Hepatic stellate cell (primary cell): ENCODE measurements at regions not wholly inside any gene's neighbourhood (a gene's known extent, or its start where the extent isn't known, plus 50 kb on each side); places are given as distances from the start of the nearest gene placed in this dataset.

Experiments
- DNase-seq: peaks from one replicate; pipeline ENCODE4 v3.0.0; 2011; ENCODE audit warnings: low spot score

DNA sequence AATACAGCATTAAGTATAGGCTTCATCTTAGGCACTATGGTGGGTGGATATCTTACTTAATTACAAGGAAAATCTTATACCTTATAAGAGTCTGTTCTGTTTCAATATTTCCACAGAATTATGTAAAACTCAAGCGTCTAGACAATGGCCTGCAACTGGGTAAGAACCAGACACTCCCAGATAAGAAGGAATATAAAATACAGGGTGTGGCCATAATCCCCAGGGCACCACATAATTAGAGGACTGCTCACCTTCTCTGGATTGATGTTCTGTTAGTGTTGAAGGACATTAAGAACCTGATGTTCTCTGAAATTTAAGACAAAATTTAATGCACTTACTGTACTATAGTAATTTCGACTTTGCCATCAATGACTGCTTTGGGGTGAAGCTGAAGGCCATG lies 198.2 kb upstream of the ARSJ start:
- no peak for DNase-seq

DNA sequence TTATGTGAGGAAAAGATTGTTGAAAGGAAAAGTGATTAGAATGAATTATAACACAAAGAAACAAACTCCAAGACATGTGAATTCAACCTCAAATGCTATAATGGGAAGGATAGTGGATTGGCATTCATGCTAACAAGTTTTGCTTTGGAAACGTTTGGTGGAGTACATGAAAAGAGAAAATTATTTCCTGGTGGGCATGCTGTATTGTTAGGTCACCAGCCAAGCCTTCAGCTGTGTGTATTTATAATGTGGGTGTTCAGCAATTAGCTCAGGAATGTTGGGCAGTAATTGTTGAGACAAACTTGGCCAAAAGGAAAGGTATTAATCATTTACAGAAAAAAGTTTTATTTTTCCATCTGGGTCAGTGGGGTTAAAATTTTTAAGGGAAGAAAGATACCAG lies 198.9 kb upstream of the ARSJ start:
- no peak for DNase-seq

DNA sequence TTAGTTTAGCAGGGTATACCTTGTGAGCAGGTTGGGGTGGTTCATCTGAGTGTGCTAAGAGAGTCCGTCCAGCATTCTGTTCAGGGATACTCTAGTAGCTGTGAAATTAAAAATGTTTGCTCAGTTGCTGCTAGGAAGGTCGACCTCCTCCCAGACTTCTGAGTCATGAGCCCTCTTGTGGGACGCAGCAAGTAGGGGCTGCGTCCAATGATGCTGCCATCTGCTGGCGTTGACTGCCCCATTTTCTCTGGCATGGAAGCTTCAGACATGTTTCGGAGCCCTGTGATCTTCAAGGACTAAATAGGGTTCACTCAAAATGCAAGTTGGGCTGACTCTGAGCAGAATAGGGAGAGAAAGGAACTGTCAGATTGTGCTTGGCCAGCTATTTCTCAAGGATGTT lies 201.0 kb upstream of the ARSJ start:
- DNase-seq: peak; percentile 24

DNA sequence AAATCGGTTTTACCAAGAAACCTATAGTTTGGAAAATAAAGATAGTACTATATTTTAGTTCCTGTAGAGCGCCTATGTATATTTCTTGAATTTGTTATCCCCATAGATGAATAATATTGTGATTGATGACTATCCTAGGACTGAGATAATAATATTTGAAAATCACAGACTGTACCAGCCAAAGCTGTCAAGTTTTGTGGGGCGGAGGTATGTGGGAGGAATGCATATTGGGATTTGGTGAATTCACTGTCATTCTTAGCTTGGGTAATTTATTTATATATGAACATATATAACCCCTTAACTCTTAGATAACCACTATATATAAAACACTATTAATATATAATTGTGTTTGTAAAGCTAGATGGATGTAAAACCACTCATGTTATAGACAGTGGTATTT lies 205.5 kb upstream of the ARSJ start:
- no peak for DNase-seq

DNA sequence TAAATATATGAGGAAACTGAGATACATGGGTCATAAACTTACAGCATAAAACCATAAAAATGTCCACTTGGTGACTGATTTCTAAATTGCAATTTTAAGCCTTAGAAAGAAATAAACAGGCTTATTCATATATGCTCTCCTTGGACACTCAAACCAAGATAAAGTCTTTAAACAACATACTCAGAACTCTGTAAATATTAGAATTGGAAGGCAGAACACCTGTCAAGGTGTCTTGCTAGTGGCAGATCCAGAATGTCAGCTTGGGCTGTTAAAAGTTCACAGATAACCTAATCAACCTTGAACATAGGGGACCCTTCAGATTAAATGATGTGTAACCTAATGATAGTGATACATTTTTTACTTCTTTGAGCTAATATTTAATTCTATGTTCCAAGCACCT lies 208.1 kb upstream of the ARSJ start:
- DNase-seq: no peak

DNA sequence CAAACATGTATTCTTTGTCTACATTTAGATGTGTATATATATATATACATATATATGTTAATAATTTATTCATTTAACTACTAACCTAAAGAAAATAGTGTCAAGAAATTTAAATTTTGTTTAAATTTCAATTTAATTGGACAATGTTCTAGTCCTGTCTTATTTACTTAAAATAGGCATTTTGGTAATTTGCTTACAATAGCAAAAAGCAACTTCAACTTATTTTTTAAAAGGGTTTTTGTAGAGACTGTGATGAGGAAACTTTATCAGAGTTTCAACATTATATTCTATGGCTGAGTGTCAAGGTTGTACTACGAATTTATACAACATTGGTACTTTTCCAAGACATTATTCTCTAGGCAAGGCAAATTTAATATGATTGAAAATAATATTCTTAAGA lies 212.0 kb upstream of the ARSJ start:
- no peak for DNase-seq

DNA sequence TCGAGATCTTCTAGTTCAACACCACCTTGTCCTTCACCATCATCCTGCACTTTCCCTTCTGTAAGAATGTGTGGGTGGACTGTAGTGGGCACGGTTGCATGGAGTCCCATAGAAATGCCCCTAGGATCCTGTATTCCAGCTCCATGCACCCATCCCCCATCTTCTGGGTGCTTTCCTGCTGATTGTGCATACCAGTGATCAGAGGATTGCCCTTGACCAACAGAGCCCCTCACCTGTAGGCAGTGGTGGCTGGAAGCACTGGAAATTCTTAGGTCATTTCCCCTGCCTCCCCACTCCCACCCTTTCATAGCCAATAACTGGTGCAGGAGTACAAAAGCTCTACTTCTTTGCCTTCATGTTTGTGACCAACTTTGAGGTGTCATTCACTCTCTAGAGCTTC lies 213.4 kb upstream of the ARSJ start:
- no peak for DNase-seq

DNA sequence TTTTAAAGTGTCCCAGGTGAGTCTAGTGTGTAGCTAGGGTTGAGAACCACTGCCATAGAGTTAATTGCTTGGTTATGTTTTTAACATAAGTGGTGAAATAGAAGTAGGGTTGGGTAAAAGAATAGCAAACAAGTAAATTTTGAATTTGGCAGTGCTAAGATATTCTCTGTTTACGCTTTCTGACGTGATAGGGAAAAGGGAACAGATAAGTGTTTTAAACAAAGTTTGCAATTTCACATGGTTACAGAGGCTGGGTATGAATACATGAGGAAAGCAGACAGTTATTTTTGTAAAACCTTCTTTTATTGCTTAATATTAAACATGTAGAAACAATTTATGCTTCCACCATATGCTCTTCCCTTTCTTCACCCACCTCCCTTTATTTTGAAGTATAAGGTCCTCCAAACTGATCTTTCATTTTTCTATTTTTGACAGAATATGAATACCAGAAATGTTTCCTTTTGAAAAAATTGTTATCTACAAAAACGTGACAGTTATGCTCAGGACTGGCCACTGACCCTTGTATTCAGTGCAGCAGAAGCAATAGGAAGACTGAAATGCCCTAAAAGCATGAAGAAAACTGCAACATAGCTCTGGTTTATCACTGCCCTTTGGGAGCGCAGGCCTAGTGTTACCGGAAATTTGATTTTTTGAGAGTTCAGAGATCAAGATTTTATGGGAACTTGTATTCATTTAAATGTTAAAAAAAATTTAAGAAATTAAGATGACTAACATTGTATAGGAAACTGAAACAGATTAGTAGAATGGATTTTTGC lies 214.4 kb upstream of the ARSJ start:
- DNase-seq: no peak

DNA sequence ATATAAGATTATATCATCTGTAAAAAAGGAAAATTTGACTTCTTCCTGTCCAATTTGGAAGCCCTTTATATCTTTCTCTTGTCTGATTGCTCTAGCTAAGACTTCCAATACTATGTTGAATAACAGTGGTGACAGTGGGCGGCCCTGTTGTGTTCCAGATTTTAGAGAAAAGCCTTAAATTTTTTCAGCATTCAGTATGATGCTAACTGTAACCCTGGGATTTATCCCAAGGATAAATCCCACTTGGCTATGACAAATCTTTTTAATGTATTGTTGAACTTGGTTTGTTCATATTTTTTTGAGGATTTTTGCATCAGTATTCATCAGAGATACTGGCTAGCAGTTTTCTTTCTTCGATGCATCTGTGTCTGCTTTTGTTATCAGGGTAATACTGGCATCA lies 217.2 kb upstream of the ARSJ start:
- DNase-seq: no peak

DNA sequence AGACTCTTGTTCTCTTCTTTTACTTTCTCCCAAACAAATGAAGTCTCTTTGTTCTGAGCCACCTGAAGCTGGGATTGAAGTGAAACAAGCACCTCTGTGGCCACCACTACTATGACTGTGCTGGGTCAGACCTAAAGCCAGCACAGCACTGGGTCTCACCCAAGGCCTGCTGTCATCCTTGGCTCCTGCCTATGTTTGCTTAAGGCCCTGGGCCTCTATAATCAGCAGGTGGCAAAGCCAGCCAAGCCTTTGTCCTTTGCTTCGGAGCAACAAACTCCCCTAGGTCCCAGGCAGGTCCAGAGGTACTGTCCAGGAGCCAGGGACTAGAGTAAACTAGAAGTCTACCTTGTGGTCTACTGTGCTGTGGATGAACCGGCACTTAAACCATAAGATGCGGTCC lies 220.6 kb upstream of the ARSJ start:
- DNase-seq: no peak

DNA sequence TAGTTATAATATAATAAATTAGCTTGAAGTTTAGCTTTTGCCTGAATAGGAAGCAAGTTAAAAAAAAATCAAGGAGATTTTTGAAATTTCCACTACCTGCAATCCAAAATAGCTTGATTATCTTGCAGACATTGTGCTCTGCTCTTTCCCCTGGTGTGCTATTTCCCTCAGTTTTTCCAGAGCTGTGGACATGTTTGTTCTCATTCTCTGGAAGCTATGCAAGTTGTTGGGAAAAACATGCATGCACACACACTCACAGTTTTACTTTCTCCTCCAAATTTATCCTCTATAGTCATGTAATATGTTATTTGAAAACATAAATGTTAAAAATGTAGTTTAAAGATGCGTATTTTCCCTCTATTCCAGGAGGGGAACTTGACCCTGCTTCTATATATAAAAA lies 225.8 kb upstream of the ARSJ start:
- DNase-seq: no peak

DNA sequence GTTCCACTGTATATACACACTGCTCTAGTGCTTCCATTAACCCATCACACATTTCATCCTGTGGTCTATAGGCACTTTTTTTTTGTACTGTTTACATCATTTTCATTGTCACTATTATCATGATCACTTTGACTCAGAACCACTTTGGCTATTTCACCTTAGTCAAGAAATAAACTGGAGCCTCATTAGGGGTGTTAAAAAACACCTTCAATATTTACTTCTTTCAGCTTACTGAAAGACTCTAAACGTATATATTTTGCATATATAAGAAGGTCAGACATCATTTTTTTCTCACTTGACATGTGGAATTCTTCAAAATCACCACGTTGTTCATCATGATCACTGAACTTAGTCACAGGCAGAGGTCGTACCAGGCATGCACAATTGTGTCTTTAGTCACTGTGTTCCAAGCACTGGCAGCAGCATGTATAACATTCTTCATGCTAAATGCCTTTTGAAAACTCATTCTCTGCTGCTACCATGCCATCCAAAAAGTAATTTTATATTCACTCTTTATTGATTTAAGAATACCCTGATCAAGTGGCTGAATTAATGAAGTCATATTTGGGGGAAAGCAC lies 229.2 kb upstream of the ARSJ start:
- no peak for DNase-seq

DNA sequence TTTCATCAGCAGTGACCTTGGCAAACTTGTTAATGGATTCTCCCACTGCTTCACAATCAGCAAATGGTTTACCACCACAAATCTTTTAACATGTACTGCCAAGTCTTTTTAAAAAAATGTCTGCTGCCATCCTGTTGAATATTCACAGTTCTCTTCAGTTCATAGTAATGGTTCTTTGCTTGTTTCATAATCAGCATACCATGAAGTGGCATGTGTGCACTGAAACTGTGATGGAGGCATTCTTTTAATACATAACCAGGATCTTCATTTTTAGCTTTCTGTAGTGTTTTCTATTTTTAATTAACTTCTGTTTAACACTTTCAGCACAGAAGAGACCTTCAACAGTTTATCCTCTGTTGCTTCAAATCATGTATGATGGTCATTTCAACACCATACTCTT lies 230.1 kb upstream of the ARSJ start:
- DNase-seq: no peak

DNA sequence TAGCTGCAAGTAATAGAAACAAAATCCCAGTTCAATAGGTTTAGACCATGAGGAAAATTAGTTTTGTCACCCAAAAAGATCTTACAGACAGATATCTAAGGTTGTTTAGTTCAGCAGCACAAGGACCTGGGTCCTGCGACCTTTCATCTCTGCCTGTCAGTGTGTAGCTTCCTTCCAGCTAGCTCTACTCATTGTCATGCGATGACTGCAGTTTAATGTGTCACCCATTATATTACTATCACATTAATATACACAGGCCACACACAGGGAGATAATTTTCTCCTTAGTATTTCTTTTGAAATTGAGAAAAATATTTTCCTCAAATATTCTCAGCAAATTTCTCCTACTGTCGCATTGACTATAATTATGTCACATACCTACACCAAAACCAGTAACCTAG lies 232.1 kb upstream of the ARSJ start:
- no peak for DNase-seq

DNA sequence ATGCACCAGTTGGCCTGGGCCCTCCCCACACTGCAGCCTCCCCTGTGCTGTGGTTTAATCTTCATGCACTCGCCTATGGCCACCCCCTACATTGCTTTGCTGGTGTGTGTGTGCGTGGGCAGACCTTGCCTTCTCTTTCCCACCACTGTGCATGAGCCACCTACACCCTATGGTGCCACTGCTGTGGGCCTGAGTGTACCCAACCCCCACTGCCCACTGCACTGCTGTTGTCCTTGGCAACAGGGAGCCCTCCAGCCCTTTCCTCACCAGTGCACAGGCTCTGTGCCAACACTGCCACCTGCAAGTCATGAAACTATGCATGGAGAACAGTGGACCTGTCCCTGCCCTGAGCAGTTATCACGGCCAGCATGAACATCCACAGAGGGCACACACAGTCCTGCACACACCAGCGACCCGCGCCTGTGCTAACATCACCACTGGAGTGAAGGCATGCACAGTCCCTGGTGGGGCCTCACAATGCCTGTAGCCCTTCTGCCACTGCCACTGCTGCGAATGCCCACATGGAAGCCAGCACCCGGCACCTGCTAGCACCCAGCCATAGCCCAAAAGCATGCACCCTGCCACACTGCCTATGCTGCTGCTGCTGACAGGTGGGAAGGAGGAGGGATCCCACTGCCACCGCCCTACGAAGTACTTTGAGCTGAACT lies 237.8 kb upstream of the ARSJ start:
- no peak for DNase-seq

DNA sequence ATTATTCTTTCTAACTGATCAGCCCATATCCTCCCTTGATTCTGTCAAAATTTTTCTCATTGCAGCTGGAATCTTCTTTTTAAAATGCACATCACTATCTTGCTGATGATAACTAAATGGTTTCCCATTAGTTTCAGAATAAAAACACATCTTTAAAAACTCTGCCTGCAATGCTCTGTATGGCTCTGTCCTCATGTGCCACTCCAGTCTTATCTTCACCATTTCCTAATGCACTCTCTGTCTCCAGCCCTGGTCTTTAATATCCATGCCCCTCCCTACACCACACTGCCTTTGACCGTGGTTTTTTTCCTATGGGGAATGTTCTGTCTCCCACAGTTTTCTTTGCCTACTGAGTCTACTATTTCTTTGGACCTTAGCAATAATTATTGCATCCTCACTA lies 244.1 kb upstream of the ARSJ start:
- DNase-seq: no peak

DNA sequence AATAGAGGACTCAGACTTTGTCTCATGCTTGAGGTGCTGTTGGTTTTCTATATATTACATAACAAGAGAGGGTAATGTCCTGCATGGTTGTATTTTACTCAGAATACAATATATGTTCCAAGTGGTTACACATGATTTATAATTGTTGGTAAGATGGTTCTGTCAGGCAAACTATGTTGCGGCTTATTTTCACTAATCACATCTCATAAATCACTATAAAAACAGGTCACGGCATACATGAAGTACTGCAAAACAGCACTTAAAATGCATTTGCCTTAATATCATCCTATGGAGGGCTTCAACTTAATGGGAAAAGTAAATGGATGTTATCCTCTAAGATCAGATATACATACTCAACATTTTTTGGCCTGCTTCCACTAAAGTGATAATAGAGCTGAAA lies 246.0 kb upstream of the ARSJ start:
- no peak for DNase-seq

DNA sequence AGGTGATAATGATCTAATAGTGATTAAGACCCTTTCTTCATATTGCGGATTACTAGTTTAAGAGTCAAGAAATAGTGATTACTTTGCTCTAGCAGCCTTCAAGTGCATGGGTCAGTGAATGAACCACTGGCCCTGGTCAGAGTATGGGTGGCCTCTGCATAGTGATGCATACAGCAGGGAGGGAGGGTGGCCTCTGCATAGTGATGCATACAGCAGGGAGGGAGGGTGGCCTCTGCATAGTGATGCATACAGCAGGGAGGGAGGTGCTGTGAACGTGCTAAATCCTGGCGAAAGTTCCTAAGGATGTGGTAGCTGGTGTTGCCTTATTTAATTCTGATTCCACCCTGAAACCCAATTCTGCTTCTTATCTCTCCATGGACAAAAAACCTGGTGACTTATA lies 246.7 kb upstream of the ARSJ start:
- DNase-seq: no peak

DNA sequence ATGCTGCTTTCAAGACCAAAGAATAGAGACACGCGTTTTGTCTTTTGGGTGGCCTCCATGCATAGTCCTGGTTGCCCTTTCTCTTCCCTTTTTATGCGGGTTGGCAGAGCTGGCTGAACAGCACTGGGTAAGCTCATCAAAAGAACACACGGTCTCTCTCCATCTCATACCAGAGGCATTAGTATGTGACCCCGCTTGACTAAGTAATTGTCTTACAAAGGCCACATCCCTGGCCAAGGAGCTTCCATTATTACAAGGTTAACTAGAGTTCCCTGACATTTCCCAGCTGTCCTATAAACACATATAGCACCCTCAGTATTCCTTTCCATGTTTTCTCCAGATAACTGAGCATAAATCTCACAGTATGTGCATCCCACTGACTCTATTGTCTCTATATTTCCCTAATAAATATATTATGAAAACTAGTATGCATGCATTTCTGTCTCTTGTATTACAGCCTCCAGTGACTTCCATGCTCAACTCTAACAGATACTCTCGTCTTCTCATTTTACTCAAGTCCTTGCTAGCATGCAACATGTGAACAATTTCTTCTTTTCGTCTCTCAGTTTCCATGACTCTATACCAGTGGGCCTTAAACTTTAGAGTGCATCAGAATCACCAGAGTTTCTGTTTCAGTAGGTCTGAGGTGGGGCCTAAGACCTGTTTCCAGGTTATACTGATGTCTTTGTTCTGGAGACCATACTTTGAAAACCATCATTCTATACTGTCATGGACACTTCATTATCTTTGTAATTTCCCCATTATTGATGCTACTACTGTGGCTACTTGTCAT lies 247.7 kb upstream of the ARSJ start:
- no peak for DNase-seq

DNA sequence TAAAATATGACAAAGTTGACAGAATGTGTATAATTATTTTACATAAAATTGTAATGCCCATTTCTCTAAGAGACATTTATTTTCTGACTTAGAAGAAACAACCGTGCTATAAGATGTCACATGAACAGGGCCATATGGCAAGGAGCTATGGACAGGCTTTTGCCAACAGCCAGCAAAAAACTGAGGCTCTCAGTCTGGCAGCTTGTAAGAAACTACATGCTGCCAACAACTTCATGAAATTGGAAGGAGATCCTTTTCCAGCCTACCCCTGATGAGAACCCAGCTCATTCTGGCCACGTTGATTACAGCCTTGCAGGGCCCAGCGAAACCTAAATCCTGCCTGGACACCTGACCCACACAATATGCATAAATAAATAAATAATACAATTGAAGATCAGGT lies 250.3 kb upstream of the ARSJ start:
- DNase-seq: no peak

DNA sequence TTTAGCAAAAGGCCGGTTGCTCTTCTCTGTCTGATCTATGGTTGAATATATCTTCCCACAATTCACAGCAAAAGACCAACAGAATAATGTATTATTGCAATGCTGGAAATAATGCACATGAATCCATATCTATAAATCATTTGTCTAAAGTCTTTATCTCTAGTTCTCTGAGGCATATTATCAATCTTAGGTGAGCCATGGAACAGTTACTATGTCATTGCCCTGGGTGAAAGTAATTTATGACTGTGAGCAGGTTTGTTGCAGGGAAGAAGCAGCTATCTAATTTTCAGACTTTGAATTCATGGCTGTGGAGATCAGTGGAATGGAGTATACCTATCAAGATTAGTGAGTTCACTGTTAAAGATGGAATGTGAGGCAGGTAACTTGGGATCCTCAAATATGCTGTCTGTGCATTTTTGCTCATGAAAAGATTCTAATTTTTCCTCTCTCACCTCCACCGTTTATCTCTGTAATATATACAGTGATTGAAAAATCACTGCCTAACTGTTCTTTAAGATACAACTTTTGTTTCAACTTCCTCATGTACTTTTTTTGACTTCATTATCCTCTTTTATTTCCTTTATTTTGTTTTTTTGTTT lies 256.8 kb upstream of the ARSJ start:
- no peak for DNase-seq

DNA sequence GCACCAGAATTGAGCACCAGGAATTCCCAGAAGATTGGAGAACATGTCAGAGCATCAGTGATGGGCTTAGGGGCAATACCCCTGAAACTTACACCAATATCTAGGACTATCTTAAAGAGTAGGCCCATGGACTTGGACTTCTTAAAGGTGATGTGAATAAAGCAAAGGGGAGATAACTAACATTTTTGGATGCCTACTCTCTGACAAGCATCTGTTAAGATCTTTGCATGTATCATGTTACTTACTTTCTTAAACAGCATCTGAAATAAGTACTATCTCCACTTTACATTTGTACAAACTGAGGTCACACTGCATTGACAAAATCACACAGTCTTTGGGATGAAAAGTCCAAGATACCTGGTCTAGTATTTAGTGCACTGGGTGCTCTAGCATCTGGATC lies 258.6 kb upstream of the ARSJ start:
- DNase-seq: no peak

DNA sequence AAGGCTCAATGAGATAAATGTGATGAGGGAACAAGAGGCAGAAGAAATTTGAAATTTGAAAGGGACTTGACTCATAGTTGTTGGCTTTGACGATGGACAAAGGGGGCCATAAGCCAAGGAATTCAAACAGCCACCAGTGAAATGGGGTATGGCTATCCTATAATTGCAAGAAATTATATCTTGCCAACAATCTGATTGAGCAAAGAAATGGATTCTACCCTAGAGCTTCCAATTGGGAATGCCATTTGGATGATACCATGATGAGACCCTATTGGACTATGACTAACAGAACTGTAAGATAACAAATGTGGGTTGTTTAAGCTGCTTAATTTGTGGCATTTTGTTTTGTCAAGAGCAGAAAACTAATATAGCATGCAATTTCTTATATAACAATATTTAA lies 270.1 kb upstream of the ARSJ start:
- no peak for DNase-seq
